DND-41 (cell line): ENCODE measurements at regions not wholly inside any gene's neighbourhood (a gene's known extent, or its start where the extent isn't known, plus 50 kb on each side); places are given as distances from the start of the nearest gene placed in this dataset.
"Not testable (repeated sequence)": the region's sequence is repeated elsewhere in the genome, so short reads cannot be mapped to it uniquely, and the experiment has no call there.

Experiments
- ATAC-seq: fragments of 200-7000 bp; cut with Tn5 transposase; 3 replicates; pipeline ENCODE4 v1.9.1; 2021; ENCODE audit warnings: low read depth; ENCODE audit not compliant: insufficient read depth
- DNase-seq: peaks from one replicate; pipeline ENCODE4 v3.0.0-alpha.2; 2020
- H2AFZ ChIP-seq: 2 replicates; pipeline ENCODE4 v1.6.0; 2012; ENCODE audit warnings: low read depth, low read length
- H3K27ac ChIP-seq: 2 replicates; pipeline ENCODE4 v1.5.1; 2012; ENCODE audit warnings: low read length, inconsistent platforms
- H3K27me3 ChIP-seq: fragments of 200-600 bp; sonication (generic); 2 replicates; pipeline ENCODE4 v1.6.0; 2012; ENCODE audit warnings: low read length, mild to moderate bottlenecking, inconsistent platforms; ENCODE audit not compliant: insufficient read depth, poor library complexity
- H3K36me3 ChIP-seq: 2 replicates; pipeline ENCODE4 v1.5.1; 2012; ENCODE audit warnings: low read length, inconsistent platforms; ENCODE audit not compliant: insufficient read depth
- H3K4me1 ChIP-seq: 2 replicates; pipeline ENCODE4 v1.5.1; 2012; ENCODE audit warnings: mild to moderate bottlenecking, low read length; ENCODE audit not compliant: insufficient read depth
- H3K4me2 ChIP-seq: 2 replicates; pipeline ENCODE4 v1.6.0; 2012; ENCODE audit warnings: mild to moderate bottlenecking, moderate library complexity, low read length, inconsistent platforms; ENCODE audit not compliant: insufficient read depth
- H3K4me3 ChIP-seq, 2 experiments: fragments of 200-600 bp in 1 of 2; shearing (Covaris generic) in 1 of 2; 2 replicates each; pipeline ENCODE4 v1.5.1; 2012 to 2016; ENCODE audit warnings: inconsistent platforms in 2 of 2, low read length in 2 of 2, mild to moderate bottlenecking in 2 of 2, low read depth in 1 of 2, moderate library complexity in 1 of 2
- H3K79me2 ChIP-seq: 2 replicates; pipeline ENCODE4 v1.6.0; 2012; ENCODE audit warnings: low read length, inconsistent platforms; ENCODE audit not compliant: insufficient read depth
- H3K9ac ChIP-seq: 2 replicates; pipeline ENCODE4 v1.6.0; 2012; ENCODE audit warnings: low read depth, mild to moderate bottlenecking, inconsistent platforms, low read length, moderate library complexity
- H3K9me3 ChIP-seq: 2 replicates; pipeline ENCODE4 v1.5.1; 2012; ENCODE audit warnings: low read length, moderate library complexity, mild to moderate bottlenecking, inconsistent platforms; ENCODE audit not compliant: insufficient read depth, severe bottlenecking
- H4K20me1 ChIP-seq: 2 replicates; pipeline ENCODE4 v1.6.0; 2012; ENCODE audit warnings: low read length; ENCODE audit not compliant: insufficient read depth
- EZH2 ChIP-seq: IDR thresholded peaks from 3 replicates; pipeline ENCODE4 v1.6.1; 2012; ENCODE audit warnings: borderline replicate concordance, low read depth, mild to moderate bottlenecking, moderate library complexity, low read length, inconsistent platforms; ENCODE audit not compliant: severe bottlenecking
- TF ChIP-seq, protein P1 (sequence below): IDR thresholded peaks from 2 replicates; pipeline ENCODE4 v1.5.1; 2012; ENCODE audit warnings: borderline replicate concordance, low read length, moderate library complexity, mild to moderate bottlenecking; ENCODE audit not compliant: poor library complexity, severe bottlenecking; ENCODE audit errors: extremely low read depth

DNA sequence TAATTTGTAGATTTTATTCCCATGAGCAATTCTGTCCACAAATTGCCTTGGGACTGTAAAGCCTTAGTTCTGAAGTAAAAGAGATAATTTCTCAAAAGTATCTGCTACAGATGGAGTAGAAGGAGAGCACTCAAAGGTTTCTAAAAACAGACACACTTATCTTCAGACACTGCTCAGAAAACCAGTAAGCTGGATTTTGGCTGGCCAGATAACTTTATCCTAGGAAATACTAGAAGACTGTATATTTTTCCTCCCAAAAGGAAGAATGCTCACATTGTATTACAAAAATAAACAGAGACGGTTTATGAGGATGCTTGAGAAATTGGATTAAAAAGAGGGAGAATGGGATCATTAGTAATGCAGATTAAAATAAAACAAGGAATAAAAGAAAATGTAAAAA, 178.0 kb upstream of the IGFBP3 start:
- no peak overlapping the region for H3K27ac ChIP-seq
- ATAC-seq (no peak), DNase-seq (no peak)
- H3K4me2 ChIP-seq: no peak overlapping the region
- no peaks in the 10 kb centered on the region for H3K9me3 ChIP-seq
- no peaks in the 10 kb centered on the region for H4K20me1 ChIP-seq
- no peaks in the 10 kb centered on the region for H3K79me2 ChIP-seq
- H3K27me3 ChIP-seq: no peaks in the 10 kb centered on the region
- H3K4me1 ChIP-seq: no peaks in the 10 kb centered on the region
- H3K9ac ChIP-seq: no peak overlapping the region
- no peaks in the 10 kb centered on the region for H3K36me3 ChIP-seq
- H2AFZ ChIP-seq: no peak overlapping the region
- no peak for TF ChIP-seq EZH2
- TF ChIP-seq, protein P1, sequence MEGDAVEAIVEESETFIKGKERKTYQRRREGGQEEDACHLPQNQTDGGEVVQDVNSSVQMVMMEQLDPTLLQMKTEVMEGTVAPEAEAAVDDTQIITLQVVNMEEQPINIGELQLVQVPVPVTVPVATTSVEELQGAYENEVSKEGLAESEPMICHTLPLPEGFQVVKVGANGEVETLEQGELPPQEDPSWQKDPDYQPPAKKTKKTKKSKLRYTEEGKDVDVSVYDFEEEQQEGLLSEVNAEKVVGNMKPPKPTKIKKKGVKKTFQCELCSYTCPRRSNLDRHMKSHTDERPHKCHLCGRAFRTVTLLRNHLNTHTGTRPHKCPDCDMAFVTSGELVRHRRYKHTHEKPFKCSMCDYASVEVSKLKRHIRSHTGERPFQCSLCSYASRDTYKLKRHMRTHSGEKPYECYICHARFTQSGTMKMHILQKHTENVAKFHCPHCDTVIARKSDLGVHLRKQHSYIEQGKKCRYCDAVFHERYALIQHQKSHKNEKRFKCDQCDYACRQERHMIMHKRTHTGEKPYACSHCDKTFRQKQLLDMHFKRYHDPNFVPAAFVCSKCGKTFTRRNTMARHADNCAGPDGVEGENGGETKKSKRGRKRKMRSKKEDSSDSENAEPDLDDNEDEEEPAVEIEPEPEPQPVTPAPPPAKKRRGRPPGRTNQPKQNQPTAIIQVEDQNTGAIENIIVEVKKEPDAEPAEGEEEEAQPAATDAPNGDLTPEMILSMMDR: no peak
- H3K4me3 ChIP-seq: no peak overlapping the region

DNA sequence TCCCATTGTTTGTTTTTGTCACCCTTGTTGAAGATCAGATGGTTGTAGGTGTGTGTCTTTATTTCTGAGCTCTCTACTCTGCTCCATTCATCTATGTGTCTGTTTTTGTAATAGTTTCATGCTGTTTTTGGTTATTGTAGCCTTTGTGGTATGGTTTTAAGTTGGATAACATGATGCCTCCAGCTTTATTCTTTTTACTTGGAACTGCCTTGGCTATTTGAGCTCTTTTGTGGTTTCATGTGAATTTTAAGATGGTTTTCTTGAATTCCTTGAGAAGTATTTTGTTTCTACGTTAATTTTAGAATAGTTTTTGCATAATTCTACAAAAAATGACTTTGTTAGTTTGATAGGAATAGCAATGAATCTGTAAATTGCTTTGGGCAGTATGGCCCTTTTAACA, 170.0 kb upstream of the IGFBP3 start:
- Histone ChIP-seq H3K27ac (no peak overlapping the region), H3K4me1 (no peaks in the 10 kb centered on the region), H3K27me3 (no peaks in the 10 kb centered on the region), H2AFZ (no peak overlapping the region), H3K4me3 (no peak overlapping the region), H3K4me2 (no peak overlapping the region), H4K20me1 (no peaks in the 10 kb centered on the region), H3K9ac (no peak overlapping the region), H3K9me3 (no peaks in the 10 kb centered on the region), H3K79me2 (no peaks in the 10 kb centered on the region), H3K36me3 (no peaks in the 10 kb centered on the region)
- TF ChIP-seq, protein P1: no peak
- TF ChIP-seq EZH2: no peak
- DNase-seq (no peak), ATAC-seq (no peak)

DNA sequence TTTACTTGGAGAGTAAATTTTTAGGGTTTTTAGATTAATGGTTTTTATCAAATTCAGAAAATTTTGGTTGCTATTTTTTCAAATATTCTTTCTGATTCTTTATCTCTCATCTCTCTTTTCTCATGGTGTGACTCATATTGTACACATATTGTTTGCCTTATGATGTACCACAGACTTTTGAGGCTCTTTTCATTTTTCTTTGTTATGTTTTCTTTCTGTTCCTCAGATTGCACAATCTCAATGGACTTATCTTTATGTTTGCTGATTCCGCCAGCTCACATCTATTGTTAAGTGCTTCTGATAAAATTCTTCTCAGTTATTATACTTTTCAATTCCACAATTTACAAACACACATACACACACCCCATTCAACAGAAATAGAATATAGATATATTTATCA, 168.2 kb upstream of the IGFBP3 start:
- TF ChIP-seq, protein P1: no peak
- no peak for TF ChIP-seq EZH2
- no peaks in the 10 kb centered on the region for H3K79me2 ChIP-seq
- no peaks in the 10 kb centered on the region for H3K4me1 ChIP-seq
- no peak overlapping the region for H3K27ac ChIP-seq
- no peak overlapping the region for H3K4me3 ChIP-seq
- ATAC-seq: no peak
- DNase-seq: no peak
- H3K27me3 ChIP-seq: no peaks in the 10 kb centered on the region
- no peaks in the 10 kb centered on the region for H4K20me1 ChIP-seq
- no peak overlapping the region for H3K4me2 ChIP-seq
- H2AFZ ChIP-seq: no peak overlapping the region
- no peaks in the 10 kb centered on the region for H3K36me3 ChIP-seq
- H3K9ac ChIP-seq: no peak overlapping the region
- no peaks in the 10 kb centered on the region for H3K9me3 ChIP-seq

DNA sequence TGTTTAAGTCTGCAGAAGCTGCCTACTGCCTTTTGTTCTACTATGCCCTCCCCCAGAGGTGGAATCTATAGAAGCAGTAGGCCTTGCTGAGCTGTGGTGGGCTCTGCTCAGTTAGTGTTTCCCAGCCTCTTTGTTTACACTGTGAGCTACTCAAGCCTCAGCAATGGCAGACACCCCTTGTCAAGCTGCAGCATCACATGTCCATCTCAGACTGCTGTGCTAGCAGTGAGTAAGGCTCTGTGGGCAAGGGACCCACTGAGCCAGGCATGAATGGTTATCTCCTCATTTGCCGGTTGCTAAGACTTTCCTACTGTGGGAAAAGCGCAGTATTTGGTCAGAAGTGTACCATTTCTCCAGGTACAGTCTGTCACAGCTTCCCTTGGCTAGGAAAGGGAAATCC, 167.4 kb upstream of the IGFBP3 start:
- H3K36me3 ChIP-seq, H3K27ac ChIP-seq, H3K79me2 ChIP-seq, H3K4me1 ChIP-seq, H3K4me3 ChIP-seq, H2AFZ ChIP-seq, ATAC-seq, H3K9me3 ChIP-seq, DNase-seq, H3K4me2 ChIP-seq, H4K20me1 ChIP-seq, H3K9ac ChIP-seq, H3K27me3 ChIP-seq: not testable (repeated sequence)
